22Rv1 (cell line): ENCODE measurements at regions not wholly inside any gene's neighbourhood (a gene's known extent, or its start where the extent isn't known, plus 50 kb on each side); places are given as distances from the start of the nearest gene placed in this dataset.
"Not testable (repeated sequence)": the region's sequence is repeated elsewhere in the genome, so short reads cannot be mapped to it uniquely, and the experiment has no call there.

Experiments
- H3K27ac ChIP-seq: fragments of 450-650 bp; 2 replicates; pipeline ENCODE4 v1.5.1; 2017
- CTCF ChIP-seq: fragments of 450-650 bp; IDR thresholded peaks from 2 replicates; pipeline ENCODE4 v1.5.1; 2017; ENCODE audit warnings: mild to moderate bottlenecking
- ZFX ChIP-seq: fragments of 450-650 bp; IDR thresholded peaks from 2 replicates; pipeline ENCODE4 v1.6.1; 2017; ENCODE audit warnings: antibody characterized with exemption, borderline replicate concordance

DNA sequence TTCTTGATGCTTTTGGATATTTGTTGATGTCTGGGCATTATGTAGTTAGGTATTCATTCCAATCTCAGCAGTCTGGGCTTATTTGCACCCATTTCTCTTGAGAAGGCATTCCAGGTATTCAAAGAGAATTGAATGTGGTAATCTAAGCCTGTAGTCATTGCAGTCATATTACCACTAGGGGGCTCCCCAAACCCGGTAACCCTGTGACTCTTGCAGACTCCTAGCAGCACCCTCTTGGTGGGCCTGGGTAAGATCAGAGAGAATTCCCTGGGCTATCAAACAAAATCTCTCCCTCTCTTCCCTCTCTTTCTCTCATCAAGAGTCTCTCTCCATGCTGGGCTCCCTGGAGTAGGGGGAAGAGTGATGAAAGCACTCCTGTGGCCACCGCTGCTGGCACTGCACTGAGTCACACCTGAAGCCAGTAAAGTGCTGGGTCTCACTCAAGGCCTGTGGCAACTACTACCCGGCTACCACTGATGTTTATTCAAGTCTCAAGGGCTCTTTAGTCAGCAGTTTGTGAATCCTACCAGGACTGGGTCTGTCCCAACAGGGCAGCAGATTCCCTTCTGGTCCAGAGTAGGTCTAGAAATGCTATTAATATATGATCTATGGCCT, 187.7 kb upstream of the NUDT10 start:
- TF ChIP-seq ZFX = no peak
- TF ChIP-seq CTCF = peak; percentile 70
- no peak overlapping the region for H3K27ac ChIP-seq

- TF ChIP-seq ZFX = no peak
- no peak for TF ChIP-seq CTCF
- H3K27ac ChIP-seq = no peak overlapping the region
These were observed 183.8 kb upstream of the NUDT10 start for GRCh38 chrX:51148848-51149247.

GRCh38 chrX:51151734-51152133, 180.9 kb upstream of the NUDT10 start:
- TF ChIP-seq ZFX (no peak), CTCF (no peak)
- no peak overlapping the region for H3K27ac ChIP-seq

- no peak for TF ChIP-seq CTCF
- H3K27ac ChIP-seq = no peak overlapping the region
These were observed 177.5 kb upstream of the NUDT10 start for GRCh38 chrX:51155157-51155556.

DNA sequence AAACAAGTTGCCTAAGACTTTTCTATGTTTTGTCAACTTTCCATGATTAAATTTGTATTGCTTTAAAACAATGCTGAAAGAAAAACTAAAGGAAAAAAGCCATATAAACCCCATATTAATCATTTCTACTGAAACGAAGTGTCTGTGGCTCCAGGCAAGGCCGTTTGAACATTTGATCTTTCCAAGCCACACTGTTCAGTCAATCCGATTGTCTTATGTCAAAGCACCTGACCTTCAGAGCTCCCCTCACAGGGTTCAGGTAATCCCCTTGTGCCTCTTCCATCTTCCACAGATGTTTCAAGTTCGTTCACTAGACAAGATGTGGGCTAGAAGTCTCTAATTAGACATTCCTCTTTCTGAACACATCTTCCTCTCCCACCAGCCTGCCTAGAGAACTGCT, 177.1 kb upstream of the NUDT10 start:
- no peak for TF ChIP-seq ZFX
- no peak for TF ChIP-seq CTCF
- no peak overlapping the region for H3K27ac ChIP-seq

- TF ChIP-seq CTCF (no peak), ZFX (no peak)
- H3K27ac ChIP-seq = no peak overlapping the region
These were observed 174.4 kb upstream of the NUDT10 start for GRCh38 chrX:51158231-51158630.

GRCh38 chrX:51159378-51159777, 173.2 kb upstream of the NUDT10 start:
- not testable (repeated sequence) for H3K27ac ChIP-seq

- TF ChIP-seq CTCF = no peak
- no peak for TF ChIP-seq ZFX
- H3K27ac ChIP-seq = no peak overlapping the region
These were observed 168.9 kb upstream of the NUDT10 start for GRCh38 chrX:51163730-51164129.

DNA sequence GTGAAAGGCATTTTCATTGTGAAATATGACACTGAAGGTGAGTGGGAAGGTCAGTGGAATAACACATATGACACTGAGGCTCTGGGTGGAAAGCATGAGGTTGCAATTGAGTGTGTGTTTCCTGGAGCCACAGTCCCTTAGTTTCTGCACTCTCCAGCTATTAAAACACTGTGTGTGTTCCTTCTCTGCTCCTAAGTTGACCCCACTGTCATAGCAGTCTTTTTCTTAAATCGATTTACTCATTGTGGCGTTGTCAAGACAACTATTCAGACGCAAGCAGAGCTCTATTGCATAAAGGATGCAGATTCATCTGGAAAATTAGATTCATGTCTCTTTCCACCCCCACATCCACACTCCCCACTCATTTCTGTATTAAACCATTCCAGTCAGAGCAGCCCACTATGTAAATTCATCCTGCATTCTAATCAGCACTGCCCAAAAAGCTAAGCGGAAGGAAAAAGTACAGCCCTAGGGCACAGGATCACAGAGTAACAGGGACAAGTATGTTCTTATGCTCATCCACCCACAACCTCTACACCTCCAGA, 154.2 kb upstream of the NUDT10 start:
- H3K27ac ChIP-seq = not testable (repeated sequence)

DNA sequence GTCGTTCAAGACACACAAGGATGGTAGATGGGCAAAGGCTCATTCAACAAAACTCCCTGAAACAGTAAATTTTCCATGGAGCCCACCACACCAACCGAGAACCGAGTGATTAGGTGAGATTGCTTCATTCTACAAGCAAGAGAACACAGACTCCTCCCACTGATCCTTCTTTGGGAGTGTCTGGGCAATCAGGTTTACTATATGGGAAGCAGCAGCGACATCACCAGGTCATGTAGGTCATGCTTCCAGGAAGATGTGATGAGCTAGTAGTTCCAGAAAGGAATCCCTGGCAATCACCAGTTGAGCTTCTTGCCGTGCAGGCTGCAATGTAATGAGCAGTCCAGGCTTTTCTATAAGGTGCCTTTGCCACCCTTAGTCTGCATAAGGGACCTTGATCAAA, 152.8 kb upstream of the NUDT10 start:
- not testable (repeated sequence) for H3K27ac ChIP-seq
